Loucy (cell line): ENCODE measurements at regions not wholly inside any gene's neighbourhood (a gene's known extent, or its start where the extent isn't known, plus 50 kb on each side); places are given as distances from the start of the nearest gene placed in this dataset.

Experiments
- EZH2phosphoT487 ChIP-seq: fragments of 200-600 bp; IDR thresholded peaks from 2 replicates; pipeline ENCODE4 v1.6.1; 2018; ENCODE audit warnings: antibody characterized with exemption, mild to moderate bottlenecking, moderate library complexity, borderline replicate concordance
- TF ChIP-seq, protein P1 (sequence below): fragments of 200-600 bp; sonication (generic); conservative IDR thresholded peaks from 2 replicates; pipeline ENCODE4 v1.5.1; 2014; ENCODE audit warnings: mild to moderate bottlenecking, antibody characterized with exemption, low read length

DNA sequence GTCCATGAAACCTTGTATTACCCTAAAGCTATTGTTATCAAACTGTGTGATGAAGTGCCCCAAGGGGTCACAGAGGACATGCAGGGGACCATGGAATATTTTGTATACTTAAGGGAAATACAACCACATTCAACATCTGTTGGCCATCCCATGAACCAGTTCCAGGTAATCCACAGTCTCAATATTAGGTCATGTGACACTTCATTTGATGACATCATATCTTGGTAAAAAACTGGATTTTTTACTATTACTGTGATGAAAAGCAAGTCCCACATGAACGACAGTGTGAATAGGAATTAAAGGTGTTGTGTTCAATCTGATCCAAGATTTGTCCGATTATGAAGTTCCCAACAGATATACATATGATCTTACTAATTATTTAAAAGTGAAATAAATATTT, 355.2 kb downstream of the IRS2 start:
- TF ChIP-seq, protein P1, sequence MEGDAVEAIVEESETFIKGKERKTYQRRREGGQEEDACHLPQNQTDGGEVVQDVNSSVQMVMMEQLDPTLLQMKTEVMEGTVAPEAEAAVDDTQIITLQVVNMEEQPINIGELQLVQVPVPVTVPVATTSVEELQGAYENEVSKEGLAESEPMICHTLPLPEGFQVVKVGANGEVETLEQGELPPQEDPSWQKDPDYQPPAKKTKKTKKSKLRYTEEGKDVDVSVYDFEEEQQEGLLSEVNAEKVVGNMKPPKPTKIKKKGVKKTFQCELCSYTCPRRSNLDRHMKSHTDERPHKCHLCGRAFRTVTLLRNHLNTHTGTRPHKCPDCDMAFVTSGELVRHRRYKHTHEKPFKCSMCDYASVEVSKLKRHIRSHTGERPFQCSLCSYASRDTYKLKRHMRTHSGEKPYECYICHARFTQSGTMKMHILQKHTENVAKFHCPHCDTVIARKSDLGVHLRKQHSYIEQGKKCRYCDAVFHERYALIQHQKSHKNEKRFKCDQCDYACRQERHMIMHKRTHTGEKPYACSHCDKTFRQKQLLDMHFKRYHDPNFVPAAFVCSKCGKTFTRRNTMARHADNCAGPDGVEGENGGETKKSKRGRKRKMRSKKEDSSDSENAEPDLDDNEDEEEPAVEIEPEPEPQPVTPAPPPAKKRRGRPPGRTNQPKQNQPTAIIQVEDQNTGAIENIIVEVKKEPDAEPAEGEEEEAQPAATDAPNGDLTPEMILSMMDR = no peak
- no peak for TF ChIP-seq EZH2phosphoT487
